K562 (cell line): ENCODE measurements at regions not wholly inside any gene's neighbourhood (a gene's known extent, or its start where the extent isn't known, plus 50 kb on each side); places are given as distances from the start of the nearest gene placed in this dataset.
A peak's percentile ranks its signal among the peaks of the same experiment; 100 is the strongest.

ENCODE experiments used
- ATAC-seq: fragments of 200-7000 bp; cut with Tn5 transposase; 3 replicates; pipeline ENCODE4 v1.9.1; 2020; ENCODE audit warnings: moderate library complexity
- BruUV-seq: library from RNA; stranded (reverse); fragments of 400-500 nt; replicated peaks from 2 replicates; lab custom pipeline; 2021; lab: Mats Ljungman, UMichigan
- CTCF ChIA-PET: fragments of 300-600 bp; formaldehyde crosslinking; extraction: SDS; loops from one replicate; lab custom pipeline; 2021; ENCODE audit warnings: low intra/inter-chr PET ratio; lab: Yijun Ruan, JAX
- POLR2A ChIA-PET: fragments of 300-600, 350-650 bp; sonication (Branson Sonifier 250); formaldehyde crosslinking; extraction: SDS; loops from one replicate; lab custom pipeline; 2021; ENCODE audit warnings: antibody characterized with exemption, inconsistent platforms; lab: Yijun Ruan, JAX
- DNase-seq, 4 experiments: peaks; one replicate each; pipeline versions ENCODE4 v3.0.0 to v3.0.0-alpha.2; 2011 to 2018; ENCODE audit warnings: low spot score in 3 of 4, mixed read lengths in 3 of 4; ENCODE audit errors: extremely low read depth in 1 of 4
- FAIRE-seq: peaks from 2 replicates; lab custom pipeline; 2011; peaks lifted over from hg19 to GRCh38; lab: Jason Lieb, UNC
- H2AFZ ChIP-seq: 2 replicates; pipeline ENCODE4 v1.6.0; 2011; ENCODE audit warnings: low read depth, low read length, control low read depth, inconsistent platforms
- H3K27ac ChIP-seq: fragments of 200-600 bp; 3 replicates; pipeline ENCODE4 v1.8.0; 2011; ENCODE audit warnings: low read depth, mild to moderate bottlenecking, control low read depth, inconsistent platforms, low read length, moderate library complexity, mixed read lengths; ENCODE audit errors: extremely low read depth
- H3K27me3 ChIP-seq, 2 experiments: fragments of 300-600 bp in 1 of 2; 2 replicates in 1 of 2; 3 replicates in 1 of 2; pipeline versions ENCODE4 v1.6.0 to v1.8.0; 2011; ENCODE audit warnings: inconsistent platforms in 2 of 2, low read length in 2 of 2, mild to moderate bottlenecking in 1 of 2, mixed read lengths in 1 of 2, moderate library complexity in 1 of 2; ENCODE audit not compliant: control insufficient read depth in 2 of 2, insufficient read depth in 2 of 2
- H3K36me3 ChIP-seq: fragments of 300-600 bp; 3 replicates; pipeline ENCODE4 v1.8.0; 2011; ENCODE audit warnings: mild to moderate bottlenecking, low read length, inconsistent platforms; ENCODE audit not compliant: control insufficient read depth, insufficient read depth
- H3K4me1 ChIP-seq, 2 experiments: fragments of 200-600 bp in 1 of 2; replicated peaks in 1 of 2; 2 replicates in 1 of 2; 3 replicates in 1 of 2; pipeline versions ENCODE4 v1.5.1 to v1.8.0; 2011; ENCODE audit warnings: inconsistent platforms in 2 of 2, low read length in 2 of 2, mild to moderate bottlenecking in 1 of 2, mixed read lengths in 1 of 2, moderate library complexity in 1 of 2; ENCODE audit not compliant: control insufficient read depth in 2 of 2, insufficient read depth in 2 of 2
- H3K4me2 ChIP-seq: 2 replicates; pipeline ENCODE4 v1.6.1; 2011; ENCODE audit warnings: low read length, control low read depth, inconsistent platforms, mixed read lengths; ENCODE audit not compliant: insufficient read depth
- H3K4me3 ChIP-seq: fragments of 200-600 bp; sonication (generic), shearing (Covaris generic); 2 replicates; pipeline ENCODE4 v1.5.1; 2016; ENCODE audit warnings: control low read depth, inconsistent platforms
- H3K79me2 ChIP-seq: fragments of 200-600 bp; 3 replicates; pipeline ENCODE4 v1.8.0; 2011; ENCODE audit warnings: low read length, inconsistent platforms; ENCODE audit not compliant: control insufficient read depth, insufficient read depth
- H3K9ac ChIP-seq, 2 experiments: 2 replicates each; pipeline versions ENCODE4 v1.6.0 to v1.6.1; 2011; ENCODE audit warnings: low read depth in 2 of 2, low read length in 2 of 2, control low read depth in 1 of 2, inconsistent platforms in 1 of 2, mild to moderate bottlenecking in 1 of 2, mixed read lengths in 1 of 2; ENCODE audit not compliant: insufficient read depth in 1 of 2
- H3K9me1 ChIP-seq: one replicate; pipeline ENCODE4 v1.6.0; 2011; ENCODE audit warnings: inconsistent platforms, mild to moderate bottlenecking, low read length, moderate library complexity; ENCODE audit not compliant: control insufficient read depth, insufficient read depth
- H3K9me3 ChIP-seq: replicated peaks from 2 replicates; pipeline ENCODE4 v1.5.1; 2011; ENCODE audit warnings: low read depth, low read length, inconsistent platforms; ENCODE audit not compliant: control insufficient read depth, insufficient read depth
- H4K20me1 ChIP-seq: replicated peaks from 2 replicates; pipeline ENCODE4 v1.6.1; 2011; ENCODE audit warnings: low read length, inconsistent platforms, mixed read lengths; ENCODE audit not compliant: control insufficient read depth, insufficient read depth
- CBFA2T3 ChIP-seq: fragments of 450-650 bp; IDR thresholded peaks from 2 replicates; pipeline ENCODE4 v1.6.1; 2017
- EGR1 ChIP-seq: fragments of 450-650 bp; conservative IDR thresholded peaks from 2 replicates; pipeline ENCODE4 v1.6.1; 2017; ENCODE audit warnings: mild to moderate bottlenecking
- ESRRA ChIP-seq: fragments of 450-650 bp; IDR thresholded peaks from 2 replicates; pipeline ENCODE4 v1.6.1; 2014; ENCODE audit warnings: low read depth, mild to moderate bottlenecking, moderate library complexity, borderline replicate concordance
- HNRNPLL ChIP-seq: fragments of 200-400 bp; formaldehyde crosslinking; IDR thresholded peaks from 2 replicates; pipeline ENCODE4 v1.6.1; 2017; ENCODE audit warnings: low read length, low read depth, mild to moderate bottlenecking; ENCODE audit not compliant: poor library complexity, severe bottlenecking
- MEIS2 ChIP-seq: fragments of 450-650 bp; IDR thresholded peaks from 2 replicates; pipeline ENCODE4 v1.6.1; 2014; ENCODE audit warnings: mild to moderate bottlenecking; ENCODE audit not compliant: partially characterized antibody
- MTF1 ChIP-seq: fragments of 250-450 bp; sonication (Bioruptor Pico); IDR thresholded peaks from 2 replicates; pipeline ENCODE4 v1.9.0; 2021; ENCODE audit warnings: moderate library complexity, mild to moderate bottlenecking, inconsistent platforms, borderline replicate concordance
- MYNN ChIP-seq, 2 experiments: sonication (generic); formaldehyde crosslinking in 1 of 2; IDR thresholded peaks; 2 replicates each; pipeline versions ENCODE4 v1.5.0 to v1.6.1; 2016 to 2020; ENCODE audit warnings: antibody characterized with exemption in 1 of 2, missing genetic modification reagents in 1 of 2
- NFIX ChIP-seq: fragments of 250-450 bp; sonication (Bioruptor Pico); IDR thresholded peaks from 2 replicates; pipeline ENCODE4 v1.4.0; 2020; ENCODE audit warnings: low read depth, mild to moderate bottlenecking, moderate library complexity
- NR2C1 ChIP-seq, 2 experiments: fragments of 450-650 bp; IDR thresholded peaks; 2 replicates each; pipeline ENCODE4 v1.6.1; 2017; ENCODE audit warnings: mild to moderate bottlenecking in 2 of 2, antibody characterized with exemption in 1 of 2, inconsistent platforms in 1 of 2, missing compliant biosample characterization in 1 of 2, missing genetic modification characterization in 1 of 2
- NR2C2 ChIP-seq, 2 experiments: fragments of 200-800 bp in 1 of 2; sonication (Bioruptor generic) in 1 of 2; sonication (generic) in 1 of 2; formaldehyde crosslinking in 1 of 2; IDR thresholded peaks; 2 replicates each; pipeline versions ENCODE4 v1.6.1 to v1.8.0; 2016 to 2022; ENCODE audit warnings: mild to moderate bottlenecking in 1 of 2, missing compliant biosample characterization in 1 of 2, missing genetic modification characterization in 1 of 2, missing genetic modification reagents in 1 of 2
- PHB2 ChIP-seq: fragments of 450-650 bp; IDR thresholded peaks from 2 replicates; pipeline ENCODE4 v1.6.1; 2017; ENCODE audit warnings: low read depth
- ZNF143 ChIP-seq: sonication (generic); formaldehyde crosslinking; IDR thresholded peaks from 2 replicates; pipeline ENCODE4 v1.9.0; 2022; ENCODE audit warnings: mild to moderate bottlenecking, missing genetic modification reagents
- ZNF431 ChIP-seq: sonication (generic); formaldehyde crosslinking; IDR thresholded peaks from 2 replicates; pipeline ENCODE4 v1.8.0; 2022; ENCODE audit warnings: mild to moderate bottlenecking, missing genetic modification reagents
- ZNF639 ChIP-seq, 2 experiments: fragments of 200-800 bp in 1 of 2; sonication (Bioruptor generic) in 1 of 2; sonication (generic) in 1 of 2; formaldehyde crosslinking in 1 of 2; IDR thresholded peaks in 1 of 2; conservative IDR thresholded peaks in 1 of 2; 2 replicates each; pipeline versions ENCODE4 v1.5.0 to v1.6.1; 2016 to 2020; ENCODE audit warnings: missing compliant biosample characterization in 1 of 2, missing genetic modification characterization in 1 of 2, missing genetic modification reagents in 1 of 2
- WGBS: fragments of 100-300 bp; shearing (Covaris generic); methylation state at CpG from one replicate; pipeline ENCODE4 v1.1.6; 2016; ENCODE audit warnings: low coverage, mixed read lengths; ENCODE audit not compliant: insufficient coverage; ENCODE audit errors: missing lambda C conversion rate; 5-methylcytosine and 5-hydroxymethylcytosine counted together
- in situ Hi-C: fragments of 300-500 bp; cut with MboI; formaldehyde crosslinking; loops from 4 replicates; pipeline ENCODE4 v1.15.0; 2018; ENCODE audit warnings: inconsistent platforms, mixed read lengths
- intact Hi-C: fragments of 100-400 bp; cut with micrococcal nuclease; formaldehyde crosslinking; loops from 2 replicates; pipeline ENCODE4 v1.14.2; 2022

- H3K9me3 ChIP-seq: no peaks in the 10 kb centered on the region
- DNase-seq (peak in 1 of 4 experiments; percentile 28), FAIRE-seq (no peak), ATAC-seq (peak; percentile 44; the same call in 2 of the 3 replicates)
- no peak overlapping the region for H2AFZ ChIP-seq
- H3K27me3 ChIP-seq: no peaks in the 10 kb centered on the region
- no TSS peak for BruUV-seq
- no peaks in the 10 kb centered on the region for H3K79me2 ChIP-seq
- peaks cover 5 to 21% of the 10 kb centered on the region in 2 experiments; a peak in 3 of 5 replicates for H3K4me1 ChIP-seq
- H3K36me3 ChIP-seq: peaks cover 14% of the 10 kb centered on the region; the same call in 2 of the 3 replicates
- H3K9ac ChIP-seq: no peak overlapping the region
- TF ChIP-seq NR2C2 (CRISPR knock-in tag; IDR thresholded peaks at IDR 0.05) (no peak), NR2C2 (tag; IDR thresholded peaks at IDR 0.05) (peak; percentile 46; the same call in 1 of the 2 replicates), ZNF143 (CRISPR knock-in tag) (no peak), NR2C1 (IDR thresholded peaks at IDR 0.05) (no peak), NR2C1 (tag; IDR thresholded peaks at IDR 0.05) (peak; percentile 56; the same call in 1 of the 2 replicates), MYNN (IDR thresholded peaks at IDR 0.05) (no peak), MYNN (CRISPR knock-in tag; IDR thresholded peaks at IDR 0.05) (no peak), ZNF431 (no peak), HNRNPLL (no peak), MEIS2 (peak; percentile 25), EGR1 (peak; percentile 73), PHB2 (no peak), CBFA2T3 (0 out of 2 replicates have a peak, but pooled peaks have one; percentile 13), MTF1 (CRISPR knock-in tag) (no peak), ZNF639 (CRISPR knock-in tag; conservative IDR thresholded peaks at IDR 0.05 in 1 of 2, IDR thresholded peaks at IDR 0.05 in 1 of 2) (no peak), NFIX (CRISPR knock-in tag) (no peak), ESRRA (peak; percentile 43)
- 17% methylated on average over 6 of the region's 6 CpGs for WGBS
- intact Hi-C loops (no loop called here), in situ Hi-C loops (no loop called here)
- H3K27ac ChIP-seq: no peak overlapping the region
- ChIA-PET POLR2A (interaction anchor here (0.6 to 0.8 kb wide), 3 partner anchors 9 to 112 kb away, joined by 3 to 4 read pairs (median 4); no protein-coding TSS in a partner anchor), CTCF (no interaction called here)
- H4K20me1 ChIP-seq: peaks cover 6% of the 10 kb centered on the region; the same call in 1 of the 2 replicates
- H3K9me1 ChIP-seq: no peaks in the 10 kb centered on the region
- H3K4me3 ChIP-seq: no peak overlapping the region
- no peak overlapping the region for H3K4me2 ChIP-seq
Observed at GRCh38 chr12:113748707-113749432, 217.3 kb downstream of the RBM19 start.
